Activated T-cell treated with anti-CD3 and anti-CD28 coated beads, Interleukin-2, amount 50 U/mL, for 4 hours (primary cell): ENCODE measurements at regions not wholly inside any gene's neighbourhood (a gene's known extent, or its start where the extent isn't known, plus 50 kb on each side); places are given as distances from the start of the nearest gene placed in this dataset.
"Not testable (repeated sequence)": the region's sequence is repeated elsewhere in the genome, so short reads cannot be mapped to it uniquely, and the experiment has no call there.

Source experiments
- ATAC-seq, 2 donors: fragments of 200-7000 bp; cut with Tn5 transposase; one replicate each; pipeline ENCODE4 v1.10.0; 2021
- DNase-seq: peaks from one replicate; pipeline ENCODE4 v3.0.0-alpha.2; 2020
- H3K27me3 Mint-ChIP-seq: one replicate; pipeline ENCODE4 v1.8.0; 2021; ENCODE audit warnings: low read depth, mixed read lengths
- H3K36me3 Mint-ChIP-seq: one replicate; pipeline ENCODE4 v1.8.0; 2022; ENCODE audit warnings: mixed read lengths; ENCODE audit not compliant: insufficient read depth
- H3K4me1 Mint-ChIP-seq: one replicate; pipeline ENCODE4 v1.8.0; 2021; ENCODE audit warnings: low read depth, mixed read lengths
- H3K4me3 Mint-ChIP-seq: one replicate; pipeline ENCODE4 v1.8.0; 2021; ENCODE audit warnings: mild to moderate bottlenecking, moderate library complexity, mixed read lengths
- H3K9me3 Mint-ChIP-seq: one replicate; pipeline ENCODE4 v1.8.0; 2021; ENCODE audit warnings: mixed read lengths

GRCh38 chr3:73266558-73266957, 205.1 kb downstream of the EBLN2 start:
- not testable (repeated sequence) for H3K4me3 Mint-ChIP-seq, H3K27me3 Mint-ChIP-seq, H3K4me1 Mint-ChIP-seq, DNase-seq, H3K9me3 Mint-ChIP-seq, H3K36me3 Mint-ChIP-seq, ATAC-seq

- not testable (repeated sequence) for H3K4me1 Mint-ChIP-seq, H3K27me3 Mint-ChIP-seq, H3K36me3 Mint-ChIP-seq, DNase-seq, H3K9me3 Mint-ChIP-seq, ATAC-seq, H3K4me3 Mint-ChIP-seq
These were observed 207.7 kb downstream of the EBLN2 start for GRCh38 chr3:73269126-73269525.

GRCh38 chr3:73270839-73271483, 209.5 kb downstream of the EBLN2 start:
- no peak for DNase-seq
- Mint-ChIP-seq H3K9me3 (no peaks in the 10 kb centered on the region), H3K36me3 (no peaks in the 10 kb centered on the region), H3K27me3 (no peaks in the 10 kb centered on the region), H3K4me1 (no peaks in the 10 kb centered on the region), H3K4me3 (no peak overlapping the region)
- no peak for ATAC-seq

GRCh38 chr3:73273341-73273740, 211.9 kb downstream of the EBLN2 start:
- Mint-ChIP-seq H3K4me1 (no peaks in the 10 kb centered on the region), H3K27me3 (no peaks in the 10 kb centered on the region), H3K9me3 (no peaks in the 10 kb centered on the region), H3K4me3 (no peak overlapping the region), H3K36me3 (no peaks in the 10 kb centered on the region)
- no peak for ATAC-seq
- no peak for DNase-seq

DNA sequence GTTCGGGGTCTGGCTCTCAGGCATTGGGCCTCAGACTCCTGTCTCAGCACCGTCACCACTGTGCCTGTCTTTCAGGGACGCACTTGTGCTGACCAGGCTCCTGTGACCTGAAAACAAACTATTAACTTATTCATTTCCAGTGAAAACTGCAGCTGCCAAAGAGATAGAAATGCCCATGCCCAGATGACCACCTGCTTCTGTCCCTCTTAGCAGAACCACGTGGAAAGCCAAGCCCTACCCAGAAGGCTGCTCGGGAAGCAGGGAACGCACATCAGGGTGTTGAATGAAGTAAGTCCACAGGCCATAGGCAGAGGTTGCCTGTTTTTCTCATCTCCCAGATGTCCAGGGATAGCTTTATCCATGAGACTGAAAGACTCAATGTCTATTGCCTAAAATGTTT, 219.3 kb downstream of the EBLN2 start:
- no peaks in the 10 kb centered on the region for H3K9me3 Mint-ChIP-seq
- no peaks in the 10 kb centered on the region for H3K27me3 Mint-ChIP-seq
- no peak for DNase-seq
- no peak for ATAC-seq
- no peaks in the 10 kb centered on the region for H3K4me1 Mint-ChIP-seq
- H3K4me3 Mint-ChIP-seq: no peak overlapping the region
- no peaks in the 10 kb centered on the region for H3K36me3 Mint-ChIP-seq

DNA sequence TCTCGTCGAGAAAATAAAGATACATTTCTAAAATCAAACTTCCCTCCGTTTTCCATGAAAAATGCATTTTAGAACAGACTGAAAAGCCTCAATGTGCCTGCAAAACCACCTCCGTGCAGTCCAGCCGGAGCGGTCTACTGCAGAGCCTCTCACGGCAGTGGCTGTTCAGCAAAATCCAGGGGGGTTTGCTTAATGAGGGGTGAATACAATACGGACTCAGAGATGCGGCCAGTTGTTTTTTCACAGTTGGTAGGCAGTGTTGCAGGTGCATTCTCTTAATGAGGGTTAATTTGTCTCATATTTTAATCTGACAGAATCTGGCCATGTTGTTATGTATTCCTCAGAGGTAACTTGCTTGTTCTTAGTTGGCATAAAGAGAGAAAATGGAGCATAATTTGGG, 223.0 kb downstream of the EBLN2 start:
- ATAC-seq: no peak
- Mint-ChIP-seq H3K36me3 (no peaks in the 10 kb centered on the region), H3K4me3 (no peak overlapping the region), H3K4me1 (no peaks in the 10 kb centered on the region), H3K9me3 (no peaks in the 10 kb centered on the region), H3K27me3 (no peaks in the 10 kb centered on the region)
- DNase-seq: no peak

DNA sequence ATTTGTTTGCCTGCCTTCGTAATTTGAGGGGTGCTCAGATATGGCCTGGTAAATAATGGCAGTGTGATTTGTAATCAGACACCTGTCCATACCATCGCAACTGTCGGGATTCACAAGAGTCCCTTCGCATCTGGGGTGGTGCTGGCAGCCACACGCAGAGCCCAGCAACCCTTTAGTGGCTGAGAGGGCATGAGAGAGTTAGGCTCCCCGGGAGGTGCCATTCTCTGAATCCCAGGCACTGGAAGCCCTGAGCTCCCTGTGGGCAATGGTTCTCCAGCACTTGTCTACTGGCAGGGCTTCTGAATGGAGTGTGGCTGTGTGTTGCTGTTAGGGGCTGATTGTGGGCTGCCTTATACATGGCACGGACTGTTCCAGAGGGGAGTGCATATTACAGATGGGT, 230.1 kb downstream of the EBLN2 start:
- Mint-ChIP-seq H3K27me3 (no peaks in the 10 kb centered on the region), H3K9me3 (no peaks in the 10 kb centered on the region), H3K36me3 (no peaks in the 10 kb centered on the region), H3K4me3 (no peak overlapping the region), H3K4me1 (no peaks in the 10 kb centered on the region)
- no peak for DNase-seq
- ATAC-seq: no peak

GRCh38 chr3:73292220-73292619, 230.8 kb downstream of the EBLN2 start:
- no peaks in the 10 kb centered on the region for H3K9me3 Mint-ChIP-seq
- H3K4me3 Mint-ChIP-seq: no peak overlapping the region
- ATAC-seq (no peak), DNase-seq (no peak)
- no peaks in the 10 kb centered on the region for H3K27me3 Mint-ChIP-seq
- no peaks in the 10 kb centered on the region for H3K36me3 Mint-ChIP-seq
- no peaks in the 10 kb centered on the region for H3K4me1 Mint-ChIP-seq

- no peaks in the 10 kb centered on the region for H3K36me3 Mint-ChIP-seq
- DNase-seq: no peak
- H3K27me3 Mint-ChIP-seq: no peaks in the 10 kb centered on the region
- no peaks in the 10 kb centered on the region for H3K9me3 Mint-ChIP-seq
- no peak for ATAC-seq
- H3K4me3 Mint-ChIP-seq: no peak overlapping the region
- H3K4me1 Mint-ChIP-seq: no peaks in the 10 kb centered on the region
These were observed 233.1 kb downstream of the EBLN2 start for GRCh38 chr3:73294537-73294936.

DNA sequence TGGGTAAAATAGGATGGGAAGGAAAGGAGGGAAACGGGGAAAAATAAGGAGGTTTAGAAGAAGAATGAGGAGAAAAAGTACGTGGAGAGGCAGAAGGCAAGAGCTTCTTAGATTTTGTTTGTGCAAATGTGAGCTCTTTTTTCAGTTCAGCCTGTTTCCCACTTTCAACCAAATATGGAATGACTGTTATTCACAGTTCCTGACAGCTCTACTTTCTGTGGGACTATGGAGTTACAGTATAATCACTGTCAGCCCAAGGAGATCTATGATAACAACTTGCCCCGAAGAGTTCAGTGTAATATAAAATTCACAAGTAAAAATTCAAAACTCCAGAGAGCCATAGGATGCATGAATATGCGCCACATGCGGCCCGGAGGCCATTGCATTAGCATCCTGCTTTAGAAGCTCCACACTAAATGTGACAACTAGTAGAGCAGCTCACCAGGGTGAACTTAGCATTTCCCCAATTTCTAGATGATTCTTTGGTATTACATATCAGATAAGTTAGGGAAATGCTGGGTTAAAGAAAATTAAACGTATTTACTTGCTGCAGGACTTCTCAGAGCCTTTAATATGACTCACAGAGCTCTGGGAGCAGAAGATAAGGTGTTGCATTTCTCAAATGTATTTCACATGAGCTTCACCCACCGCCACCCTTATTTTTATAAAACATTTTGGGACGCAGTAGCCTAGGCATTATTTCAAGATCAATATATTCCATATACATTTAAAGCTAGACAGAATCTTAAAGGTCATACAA, 234.6 kb downstream of the EBLN2 start:
- no peaks in the 10 kb centered on the region for H3K36me3 Mint-ChIP-seq
- no peak for ATAC-seq
- H3K9me3 Mint-ChIP-seq: no peaks in the 10 kb centered on the region
- H3K27me3 Mint-ChIP-seq: no peaks in the 10 kb centered on the region
- H3K4me3 Mint-ChIP-seq: no peak overlapping the region
- no peaks in the 10 kb centered on the region for H3K4me1 Mint-ChIP-seq
- DNase-seq: no peak

GRCh38 chr3:73296859-73297258, 235.4 kb downstream of the EBLN2 start:
- no peak overlapping the region for H3K4me3 Mint-ChIP-seq
- H3K9me3 Mint-ChIP-seq: no peaks in the 10 kb centered on the region

DNA sequence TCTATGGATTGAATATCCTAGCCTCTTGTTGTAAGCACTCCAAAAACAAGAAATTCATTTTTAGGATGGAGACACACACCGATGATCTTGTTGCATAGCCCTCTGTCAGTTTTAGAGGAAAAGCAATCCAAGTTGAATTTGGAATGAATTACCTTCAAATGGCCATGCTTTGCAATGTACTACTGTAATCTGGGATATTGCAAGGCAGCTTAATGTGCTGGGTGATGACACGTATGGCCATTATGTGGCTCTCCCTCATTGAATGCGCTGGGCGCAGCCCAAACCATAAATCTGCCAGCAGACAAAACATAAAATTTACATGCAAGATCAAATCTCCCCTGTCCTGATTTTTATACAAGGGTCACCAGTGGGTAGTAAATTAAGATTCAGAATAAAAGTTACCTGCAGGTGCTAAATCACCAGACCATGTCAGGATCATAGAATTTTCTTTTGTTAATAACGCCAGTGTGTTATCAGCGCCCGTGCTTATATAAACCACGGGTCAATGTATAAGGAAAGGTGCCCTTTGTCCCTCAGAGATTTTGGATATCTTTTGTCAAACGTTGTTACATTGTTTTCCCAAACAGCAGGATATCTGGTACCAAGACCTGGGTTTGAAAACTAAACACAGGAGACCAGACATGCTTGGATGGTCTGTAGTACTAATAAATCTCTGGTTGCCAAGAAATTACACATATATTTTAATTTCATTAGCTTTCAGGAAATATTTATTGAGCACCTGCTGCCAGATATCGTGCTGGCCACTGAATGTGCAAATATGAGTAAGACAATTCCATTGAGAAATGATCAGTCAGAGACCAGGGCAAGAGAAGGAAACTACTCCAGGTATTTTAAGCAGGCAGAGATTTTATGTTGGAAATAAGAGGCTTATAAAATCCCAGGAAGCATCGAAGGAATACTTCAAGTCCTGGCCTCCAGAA, 237.1 kb downstream of the EBLN2 start:
- no peak overlapping the region for H3K4me3 Mint-ChIP-seq
- no peaks in the 10 kb centered on the region for H3K36me3 Mint-ChIP-seq
- no peaks in the 10 kb centered on the region for H3K4me1 Mint-ChIP-seq
- H3K27me3 Mint-ChIP-seq: peaks cover 3% of the 10 kb centered on the region
- H3K9me3 Mint-ChIP-seq: no peaks in the 10 kb centered on the region
- DNase-seq (no peak), ATAC-seq (no peak)

More at GRCh38 chr3:73296859-73297258, 235.4 kb downstream of the EBLN2 start:
- Mint-ChIP-seq H3K27me3 (peaks cover 3% of the 10 kb centered on the region), H3K4me1 (no peaks in the 10 kb centered on the region), H3K36me3 (no peaks in the 10 kb centered on the region)
- ATAC-seq: no peak
- DNase-seq: no peak

- no peak for DNase-seq
- no peaks in the 10 kb centered on the region for H3K36me3 Mint-ChIP-seq
- H3K9me3 Mint-ChIP-seq: no peaks in the 10 kb centered on the region
These were observed 237.8 kb downstream of the EBLN2 start for GRCh38 chr3:73299184-73299691.

DNA sequence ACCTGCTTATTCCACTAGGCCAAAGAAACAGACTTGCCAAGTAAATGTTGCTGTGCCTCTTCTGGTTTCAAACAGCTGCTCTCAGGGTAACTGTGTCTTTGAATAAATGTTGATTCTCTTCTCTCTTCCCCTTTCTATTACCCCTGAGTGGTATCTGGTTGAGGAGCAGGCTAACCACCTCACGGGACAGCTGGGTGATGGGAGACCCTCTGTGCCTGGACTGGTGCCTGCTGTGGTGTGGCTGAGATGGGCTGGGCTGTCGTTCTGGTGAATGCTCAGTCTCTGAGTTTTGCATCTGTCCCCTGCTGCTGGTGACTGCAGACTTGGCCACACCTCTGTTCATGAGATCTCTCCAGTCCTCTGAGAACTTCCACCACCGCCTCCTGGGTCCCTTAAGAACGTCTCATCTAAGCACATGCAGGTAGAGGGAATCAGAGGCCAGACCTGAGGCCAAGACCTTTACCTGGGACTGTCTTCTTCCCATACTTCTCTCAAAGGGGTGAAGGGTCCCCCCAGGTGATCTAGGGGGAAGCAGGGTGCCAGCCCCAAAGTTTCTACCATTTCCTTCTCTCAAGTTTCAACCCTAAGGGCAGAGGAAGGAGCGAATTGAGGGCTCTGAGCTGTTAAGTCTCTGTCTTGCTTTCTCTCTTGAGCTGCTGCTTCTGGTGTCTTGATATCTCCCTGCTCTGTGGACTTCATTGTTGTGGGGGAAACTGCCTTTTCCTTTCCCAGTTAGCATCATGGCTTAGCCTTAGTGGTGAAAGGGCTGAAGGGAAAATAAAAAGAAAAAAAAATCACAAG, 252.9 kb downstream of the EBLN2 start:
- DNase-seq: no peak
- Mint-ChIP-seq H3K36me3 (no peaks in the 10 kb centered on the region), H3K4me1 (no peaks in the 10 kb centered on the region)

More at GRCh38 chr3:73299184-73299691, 237.8 kb downstream of the EBLN2 start:
- no peak for ATAC-seq
- Mint-ChIP-seq H3K27me3 (peaks cover 3% of the 10 kb centered on the region), H3K4me3 (no peak overlapping the region), H3K4me1 (no peaks in the 10 kb centered on the region)

More for the DNA sequence above, 252.9 kb downstream of the EBLN2 start:
- H3K9me3 Mint-ChIP-seq: no peaks in the 10 kb centered on the region
- H3K27me3 Mint-ChIP-seq: peaks cover 3% of the 10 kb centered on the region
- ATAC-seq: no peak
- no peak overlapping the region for H3K4me3 Mint-ChIP-seq
